ENCODE measurements at regions not wholly inside any gene's neighbourhood (a gene's known extent, or its start where the extent isn't known, plus 50 kb on each side); places are given as distances from the start of the nearest gene placed in this dataset.

GRCh38 chr13:68214691-68215415, 984.7 kb upstream of the PCDH9 start:
- Mint-ChIP-seq H3K27me3 (ENCODE audit: insufficient read depth, low read depth) (no peaks in the 10 kb centered on the region), H3K36me3 (no peaks in the 10 kb centered on the region), H3K4me3 (no peak overlapping the region), H3K27ac (no peak overlapping the region), H3K4me1 (no peaks in the 10 kb centered on the region), H3K9me3 (no peaks in the 10 kb centered on the region)
- H3K27ac ChIP-seq = no peak overlapping the region
- H3K9ac ChIP-seq = no peak overlapping the region
- no peaks in the 10 kb centered on the region for H3F3A ChIP-seq (ENCODE audit: low read depth)
- TF ChIP-seq, protein P1, sequence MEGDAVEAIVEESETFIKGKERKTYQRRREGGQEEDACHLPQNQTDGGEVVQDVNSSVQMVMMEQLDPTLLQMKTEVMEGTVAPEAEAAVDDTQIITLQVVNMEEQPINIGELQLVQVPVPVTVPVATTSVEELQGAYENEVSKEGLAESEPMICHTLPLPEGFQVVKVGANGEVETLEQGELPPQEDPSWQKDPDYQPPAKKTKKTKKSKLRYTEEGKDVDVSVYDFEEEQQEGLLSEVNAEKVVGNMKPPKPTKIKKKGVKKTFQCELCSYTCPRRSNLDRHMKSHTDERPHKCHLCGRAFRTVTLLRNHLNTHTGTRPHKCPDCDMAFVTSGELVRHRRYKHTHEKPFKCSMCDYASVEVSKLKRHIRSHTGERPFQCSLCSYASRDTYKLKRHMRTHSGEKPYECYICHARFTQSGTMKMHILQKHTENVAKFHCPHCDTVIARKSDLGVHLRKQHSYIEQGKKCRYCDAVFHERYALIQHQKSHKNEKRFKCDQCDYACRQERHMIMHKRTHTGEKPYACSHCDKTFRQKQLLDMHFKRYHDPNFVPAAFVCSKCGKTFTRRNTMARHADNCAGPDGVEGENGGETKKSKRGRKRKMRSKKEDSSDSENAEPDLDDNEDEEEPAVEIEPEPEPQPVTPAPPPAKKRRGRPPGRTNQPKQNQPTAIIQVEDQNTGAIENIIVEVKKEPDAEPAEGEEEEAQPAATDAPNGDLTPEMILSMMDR (IDR thresholded peaks at IDR 0.05) = no peak
- no peaks in the 10 kb centered on the region for H3K36me3 ChIP-seq
- no peak overlapping the region for H3K4me2 ChIP-seq
- no peaks in the 10 kb centered on the region for H3K4me1 ChIP-seq
- H4K20me1 ChIP-seq (ENCODE audit: low read depth) = no peaks in the 10 kb centered on the region
- no peaks in the 10 kb centered on the region for H3K9me3 ChIP-seq (ENCODE audit: low read depth)
- H2AFZ ChIP-seq (replicated peaks) = no peak overlapping the region
- H3K4me3 ChIP-seq = no peak overlapping the region
- no peaks in the 10 kb centered on the region for H3K27me3 ChIP-seq
- H3K79me2 ChIP-seq (ENCODE audit: low read depth) = no peaks in the 10 kb centered on the region
- DNase-seq (ENCODE audit: low spot score) = no peak

GRCh38 chr13:68199271-68199670, 969.1 kb upstream of the PCDH9 start:
- TF ChIP-seq, protein P1 (IDR thresholded peaks at IDR 0.05) = no peak
- TF ChIP-seq EZH2 (IDR thresholded peaks at IDR 0.05) (no peak), EZH2phosphoT487 (IDR thresholded peaks at IDR 0.05) (no peak)
- Histone ChIP-seq H3K4me3 (no peak overlapping the region), H3K27me3 (no peaks in the 10 kb centered on the region), H3K27ac (no peak overlapping the region), H3K9ac (no peak overlapping the region), H3K79me2 (ENCODE audit: low read depth) (no peaks in the 10 kb centered on the region), H3K9me3 (ENCODE audit: low read depth) (no peaks in the 10 kb centered on the region), H3F3A (ENCODE audit: low read depth) (no peaks in the 10 kb centered on the region), H3K4me2 (no peak overlapping the region), H3K4me1 (no peaks in the 10 kb centered on the region), H4K20me1 (ENCODE audit: low read depth) (no peaks in the 10 kb centered on the region), H3K36me3 (no peaks in the 10 kb centered on the region), H2AFZ (replicated peaks) (no peak overlapping the region)
- DNase-seq (ENCODE audit: low spot score) = no peak
- no peaks in the 10 kb centered on the region for H3K9me3 Mint-ChIP-seq
- no peak overlapping the region for H3K27ac Mint-ChIP-seq
- no peaks in the 10 kb centered on the region for H3K36me3 Mint-ChIP-seq
- H3K4me3 Mint-ChIP-seq = no peak overlapping the region
- H3K27me3 Mint-ChIP-seq (ENCODE audit: insufficient read depth, low read depth) = no peaks in the 10 kb centered on the region
- H3K4me1 Mint-ChIP-seq = no peaks in the 10 kb centered on the region

DNA sequence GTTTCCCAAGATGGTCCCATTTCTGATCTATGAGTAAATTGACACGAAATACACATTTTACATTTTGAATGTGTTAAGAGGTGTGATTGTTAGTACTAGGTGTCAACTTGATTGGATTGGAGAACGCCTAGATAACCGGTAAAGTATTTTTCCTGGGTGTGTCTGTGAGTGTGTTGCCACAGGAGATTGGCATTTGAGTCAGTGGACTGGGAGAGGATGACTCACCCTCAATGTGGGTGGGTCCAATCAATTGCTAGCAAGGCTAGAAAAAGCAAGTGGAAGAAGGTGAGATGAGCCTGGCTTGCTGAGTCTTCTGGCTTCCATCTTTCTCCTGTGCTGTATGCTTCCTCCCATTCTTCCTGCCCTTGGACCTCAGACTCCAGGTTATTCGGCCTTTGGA, 960.7 kb upstream of the PCDH9 start:
- Mint-ChIP-seq H3K4me1 (peaks cover 3% of the 10 kb centered on the region), H3K4me3 (no peak overlapping the region), H3K36me3 (no peaks in the 10 kb centered on the region), H3K27me3 (ENCODE audit: insufficient read depth, low read depth) (no peaks in the 10 kb centered on the region), H3K9me3 (no peaks in the 10 kb centered on the region), H3K27ac (no peak overlapping the region)
- TF ChIP-seq EZH2phosphoT487 (IDR thresholded peaks at IDR 0.05) = no peak
- TF ChIP-seq EZH2 (IDR thresholded peaks at IDR 0.05) = no peak
- TF ChIP-seq, protein P1 (IDR thresholded peaks at IDR 0.05) = no peak
- H3K9ac ChIP-seq = no peak overlapping the region
- no peak overlapping the region for H2AFZ ChIP-seq (replicated peaks)
- H3K4me3 ChIP-seq = no peak overlapping the region
- H3K79me2 ChIP-seq (ENCODE audit: low read depth) = no peaks in the 10 kb centered on the region
- H3K9me3 ChIP-seq (ENCODE audit: low read depth) = no peaks in the 10 kb centered on the region
- H3K36me3 ChIP-seq = no peaks in the 10 kb centered on the region
- no peaks in the 10 kb centered on the region for H3K4me1 ChIP-seq
- no peak overlapping the region for H3K4me2 ChIP-seq
- no peaks in the 10 kb centered on the region for H3F3A ChIP-seq (ENCODE audit: low read depth)
- no peak for DNase-seq (ENCODE audit: low spot score)
- no peaks in the 10 kb centered on the region for H3K27me3 ChIP-seq
- H3K27ac ChIP-seq = no peak overlapping the region
- no peaks in the 10 kb centered on the region for H4K20me1 ChIP-seq (ENCODE audit: low read depth)

All from neural progenitor cell (in vitro differentiated cells).